HG03571 (cell line): ENCODE measurements at regions not wholly inside any gene's neighbourhood (a gene's known extent, or its start where the extent isn't known, plus 50 kb on each side); places are given as distances from the start of the nearest gene placed in this dataset.

Experiments used
- ATAC-seq: cut with Tn5 transposase; IDR thresholded peaks from one replicate; pipeline ENCODE4 v1.9.1; 2021; ENCODE audit not compliant: unreplicated experiment

- no peak for ATAC-seq
Measured at GRCh38 chr9:16329671-16330113, 540.8 kb downstream of the BNC2 start.

GRCh38 chr9:16331031-16331430 lies 539.4 kb downstream of the BNC2 start:
- ATAC-seq: no peak

GRCh38 chr9:16331527-16331926 lies 538.9 kb downstream of the BNC2 start:
- no peak for ATAC-seq

DNA sequence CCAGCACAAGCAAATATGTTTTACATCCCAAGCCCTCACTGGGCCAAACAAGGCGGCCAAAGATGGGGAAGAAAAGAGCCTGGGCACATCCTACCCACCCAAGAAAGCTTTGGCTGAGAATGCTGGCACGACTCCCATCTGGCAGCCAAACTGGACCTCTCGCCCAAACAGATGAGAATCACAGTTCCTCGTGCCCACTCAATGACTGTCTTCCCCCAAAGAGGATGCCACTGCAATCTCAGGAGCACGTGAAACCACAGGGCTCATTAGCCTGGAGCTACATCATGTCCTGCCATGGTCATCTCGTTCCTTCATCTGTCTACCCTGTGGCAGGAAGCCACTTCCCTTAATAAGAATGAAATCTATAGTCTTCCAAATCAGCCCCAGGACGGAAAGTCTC lies 536.8 kb downstream of the BNC2 start:
- ATAC-seq: no peak

DNA sequence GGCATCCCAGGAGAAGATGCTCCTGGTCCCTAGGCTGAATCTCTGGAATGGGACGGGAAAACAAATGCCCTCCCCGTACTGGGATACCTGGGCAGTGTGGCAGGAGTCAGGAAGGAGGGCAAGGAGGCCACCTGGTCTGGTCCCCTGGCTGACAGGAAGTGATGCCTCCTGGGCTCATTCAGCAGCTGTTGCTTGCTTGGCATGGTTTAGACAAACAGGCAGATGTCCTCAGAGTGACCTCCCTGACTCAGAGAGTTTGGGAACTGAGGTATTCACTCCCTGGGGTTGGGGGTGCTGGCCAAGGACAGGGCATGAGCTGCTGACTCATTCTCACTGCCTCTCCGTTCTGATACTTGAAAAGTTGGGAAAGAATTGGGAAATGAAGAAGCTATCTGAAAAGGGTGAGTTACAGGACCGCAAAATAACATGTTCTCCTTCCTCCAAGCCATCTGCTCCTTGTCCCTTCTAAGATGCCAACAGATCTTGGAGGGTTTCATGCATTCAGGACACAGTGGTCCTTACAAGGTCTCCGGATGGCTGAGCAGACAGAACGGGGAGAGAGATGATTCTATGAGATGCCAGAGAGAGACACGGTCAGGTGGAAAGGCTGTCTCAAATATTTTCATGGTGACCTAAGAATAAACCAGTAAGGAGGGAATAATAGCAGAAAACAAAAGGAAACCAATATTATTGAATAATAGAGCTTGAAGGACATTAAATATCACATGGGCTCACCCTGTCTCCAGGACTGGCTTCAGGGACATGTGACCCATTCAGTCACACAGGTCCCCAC lies 534.5 kb downstream of the BNC2 start:
- no peak for ATAC-seq

GRCh38 chr9:16336833-16337232 lies 533.6 kb downstream of the BNC2 start:
- ATAC-seq: no peak

DNA sequence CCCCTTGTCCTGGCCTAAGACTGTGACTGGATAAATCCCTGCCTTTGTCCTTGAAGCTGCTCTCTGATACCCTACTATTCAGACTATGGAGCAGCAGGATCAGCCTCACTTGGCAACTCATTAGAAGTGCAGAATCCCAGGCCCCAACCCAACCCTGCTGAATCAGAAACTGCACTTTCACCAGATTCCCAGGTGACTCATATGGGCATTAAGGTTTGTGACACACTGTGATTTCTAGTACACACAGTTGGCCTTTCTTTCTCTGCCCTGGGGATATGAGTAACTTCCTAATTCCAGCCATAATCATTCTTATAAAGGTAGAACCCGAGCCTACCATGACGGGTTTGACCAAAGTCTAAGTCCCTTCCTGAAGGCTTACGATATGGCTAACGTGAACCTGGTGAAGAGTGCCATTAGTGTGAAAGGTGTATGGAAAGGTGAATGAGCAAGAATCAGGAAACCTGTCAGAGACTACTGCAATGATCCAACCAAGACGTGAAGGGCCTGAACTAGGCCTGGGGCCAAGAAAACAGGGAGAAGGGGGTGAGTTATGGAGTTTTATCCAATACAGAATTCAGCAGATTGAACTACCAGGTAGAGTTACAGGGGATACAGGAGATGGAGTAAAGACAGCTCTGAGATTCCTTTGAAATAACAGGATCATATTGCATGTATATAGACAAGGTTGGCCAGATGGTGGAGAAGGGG lies 533.0 kb downstream of the BNC2 start:
- ATAC-seq: no peak

- no peak for ATAC-seq
Measured at GRCh38 chr9:16341177-16341576, 529.3 kb downstream of the BNC2 start.

- no peak for ATAC-seq
Measured at GRCh38 chr9:16342246-16343020, 528.0 kb downstream of the BNC2 start.

- no peak for ATAC-seq
Measured at GRCh38 chr9:16343249-16344237, 526.9 kb downstream of the BNC2 start.

GRCh38 chr9:16344343-16344742 lies 526.1 kb downstream of the BNC2 start:
- ATAC-seq: no peak

DNA sequence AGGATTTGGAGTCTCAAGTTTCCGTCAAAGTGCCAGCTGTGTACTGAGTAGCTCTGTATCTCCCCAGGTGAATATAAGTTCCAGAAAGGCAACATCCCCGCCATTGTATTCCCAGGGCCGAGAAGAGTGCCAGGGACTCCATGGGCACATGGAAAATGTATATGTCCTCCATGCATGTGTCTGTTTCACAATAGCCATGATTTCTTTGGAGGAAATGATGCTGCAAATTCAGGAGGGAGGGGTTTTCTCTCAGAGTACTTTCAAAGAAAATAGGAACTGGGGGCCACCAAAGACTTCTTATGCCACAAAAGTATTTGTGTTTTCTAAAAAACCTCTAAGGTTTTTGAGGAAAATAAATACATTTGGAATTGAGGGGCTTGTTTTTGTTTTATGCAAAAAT lies 524.6 kb downstream of the BNC2 start:
- ATAC-seq: no peak

DNA sequence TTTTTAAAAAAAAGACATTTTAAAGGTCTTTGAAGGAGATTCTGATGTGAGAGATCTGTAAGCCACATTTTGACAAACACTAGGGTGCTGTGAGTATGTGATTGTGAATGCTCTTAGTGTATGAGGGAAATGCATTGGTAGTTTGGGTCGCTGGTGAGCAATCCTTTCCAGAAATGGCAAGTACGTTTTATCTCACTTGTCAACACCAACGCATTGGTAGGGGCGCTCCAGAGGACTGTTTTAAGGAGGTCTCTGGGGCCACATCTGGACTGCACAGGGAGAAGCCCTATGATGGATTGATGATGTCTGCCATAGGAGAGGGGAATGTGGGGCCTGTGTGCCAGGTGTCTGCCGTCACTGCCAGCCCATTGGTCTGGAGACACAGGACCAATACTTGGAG lies 522.6 kb downstream of the BNC2 start:
- ATAC-seq: no peak

DNA sequence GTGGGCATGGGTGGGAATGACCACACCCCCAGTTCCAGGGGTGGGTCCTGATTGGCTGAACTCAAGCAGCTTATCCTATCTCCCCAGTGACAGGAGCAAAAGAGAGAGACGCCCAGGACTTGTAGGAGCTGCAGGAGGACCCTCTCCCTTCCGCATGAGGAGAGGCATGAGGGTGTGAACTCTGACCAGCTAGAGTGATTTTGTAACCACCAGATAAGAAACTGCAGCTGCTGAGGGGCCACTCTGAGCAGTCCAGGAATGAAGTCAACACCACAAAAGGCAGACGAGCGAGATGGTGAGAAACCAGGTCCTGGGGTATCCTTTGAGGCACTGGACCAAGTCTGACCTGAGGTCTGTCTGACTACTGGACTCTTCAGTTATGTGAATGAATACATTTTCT lies 521.9 kb downstream of the BNC2 start:
- no peak for ATAC-seq

DNA sequence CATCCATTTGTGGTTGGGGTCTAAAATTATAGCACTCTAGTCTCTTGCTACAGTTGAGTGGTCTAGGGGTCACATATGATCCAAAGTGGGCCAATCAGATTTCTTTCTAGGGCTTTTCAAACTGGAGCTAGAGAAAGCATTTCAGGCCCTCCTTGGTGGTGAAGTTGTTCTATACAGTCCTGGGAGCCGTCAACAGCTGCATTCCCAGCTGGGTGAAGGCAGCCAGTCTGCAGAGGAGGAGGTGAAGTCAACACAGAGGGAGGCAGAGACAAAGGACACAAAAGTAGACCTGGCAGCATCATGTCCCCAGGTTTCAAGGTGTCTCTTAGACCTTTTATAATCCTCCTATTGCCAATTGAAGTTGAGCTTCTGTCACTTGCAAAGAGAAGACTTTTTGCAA lies 518.2 kb downstream of the BNC2 start:
- ATAC-seq: no peak

GRCh38 chr9:16352791-16353401 lies 517.6 kb downstream of the BNC2 start:
- ATAC-seq: no peak

- ATAC-seq: no peak
Measured at GRCh38 chr9:16356196-16356765, 514.2 kb downstream of the BNC2 start.

GRCh38 chr9:16357828-16358227 lies 512.6 kb downstream of the BNC2 start:
- no peak for ATAC-seq

DNA sequence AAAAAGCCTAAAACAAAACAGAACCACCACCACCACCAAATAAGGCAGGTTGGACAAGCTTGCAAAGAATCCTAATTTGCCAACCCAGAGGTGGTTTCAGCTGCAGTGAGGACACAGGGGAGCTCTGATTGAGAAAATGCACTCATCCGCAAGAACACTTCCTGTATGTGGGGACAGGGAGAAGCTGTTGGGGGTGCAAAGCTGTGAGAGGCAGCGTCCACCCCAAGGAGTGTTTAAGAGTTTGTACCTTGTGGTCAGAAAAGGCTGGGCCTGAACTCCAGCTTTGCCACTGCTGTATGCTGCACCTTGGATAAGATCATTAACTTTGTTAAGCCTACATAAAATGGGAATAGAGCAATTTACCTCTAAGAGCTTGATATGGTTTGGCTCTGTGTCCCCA lies 511.7 kb downstream of the BNC2 start:
- no peak for ATAC-seq
